ENCODE measurements at regions not wholly inside any gene's neighbourhood (a gene's known extent, or its start where the extent isn't known, plus 50 kb on each side); places are given as distances from the start of the nearest gene placed in this dataset.

GRCh38 chr13:79258489-79258888 lies 147.6 kb downstream of the RBM26 start:
- TF ChIP-seq EZH2 (IDR thresholded peaks at IDR 0.05) (no peak), POLR2AphosphoS5 (IDR thresholded peaks at IDR 0.05; ENCODE audit: borderline replicate concordance, low read depth, low read length) (no peak), FOXP2 (optimal IDR thresholded peaks at IDR 0.05; ENCODE audit: control extremely low read depth, extremely low read length, insufficient read depth) (no peak)
